ENCODE measurements at regions not wholly inside any gene's neighbourhood (a gene's known extent, or its start where the extent isn't known, plus 50 kb on each side); places are given as distances from the start of the nearest gene placed in this dataset.
A peak's percentile ranks its signal among the peaks of the same experiment; 100 is the strongest.
"Not testable (repeated sequence)": the region's sequence is repeated elsewhere in the genome, so short reads cannot be mapped to it uniquely, and the experiment has no call there.

- DNase-seq, result no peak
Observed at GRCh38 chr1:213416461-213417224, 365.6 kb downstream of the RPS6KC1 start.

- DNase-seq, result no peak
Observed at GRCh38 chr1:213417225-213417820, 366.3 kb downstream of the RPS6KC1 start.

- no peak for DNase-seq
Observed at GRCh38 chr1:213417846-213418245, 366.8 kb downstream of the RPS6KC1 start.

GRCh38 chr1:213418268-213419071, 367.4 kb downstream of the RPS6KC1 start:
- no peak for DNase-seq

- no peak for DNase-seq
Observed at GRCh38 chr1:213419401-213420030, 368.5 kb downstream of the RPS6KC1 start.

- not testable (repeated sequence) for DNase-seq
Observed at GRCh38 chr1:213421178-213421577, 370.1 kb downstream of the RPS6KC1 start.

- no peak for DNase-seq
Observed at GRCh38 chr1:213423041-213423440, 372.0 kb downstream of the RPS6KC1 start.

- no peak for DNase-seq
Observed at GRCh38 chr1:213423605-213424004, 372.6 kb downstream of the RPS6KC1 start.

GRCh38 chr1:213425376-213426030, 374.5 kb downstream of the RPS6KC1 start:
- no peak for DNase-seq

GRCh38 chr1:213429642-213430041, 378.6 kb downstream of the RPS6KC1 start:
- DNase-seq, result no peak

GRCh38 chr1:213435715-213436114, 384.7 kb downstream of the RPS6KC1 start:
- DNase-seq, result no peak

- DNase-seq, result no peak
Observed at GRCh38 chr1:213438339-213438738, 387.3 kb downstream of the RPS6KC1 start.

- no peak for DNase-seq
Observed at GRCh38 chr1:213439703-213440102, 388.7 kb downstream of the RPS6KC1 start.

- DNase-seq, result no peak
Observed at GRCh38 chr1:213440766-213441165, 389.7 kb downstream of the RPS6KC1 start.

GRCh38 chr1:213443415-213443814, 392.4 kb downstream of the RPS6KC1 start:
- DNase-seq, result no peak

- DNase-seq, result no peak
Observed at GRCh38 chr1:213444224-213444623, 393.2 kb downstream of the RPS6KC1 start.

GRCh38 chr1:213446496-213446895, 395.5 kb downstream of the RPS6KC1 start:
- DNase-seq, result no peak

GRCh38 chr1:213448360-213448759, 397.3 kb downstream of the RPS6KC1 start:
- DNase-seq, result no peak

- DNase-seq, result no peak
Observed at GRCh38 chr1:213448776-213449175, 397.7 kb downstream of the RPS6KC1 start.

- no peak for DNase-seq
Observed at GRCh38 chr1:213452501-213452900, 401.5 kb downstream of the RPS6KC1 start.

- peak in 4 of 56 donors; percentile 1 to 8 (median 3) for DNase-seq
Observed at GRCh38 chr1:213457186-213457585, 406.1 kb downstream of the RPS6KC1 start.
